ENCODE measurements at regions not wholly inside any gene's neighbourhood (a gene's known extent, or its start where the extent isn't known, plus 50 kb on each side); places are given as distances from the start of the nearest gene placed in this dataset.

DNA sequence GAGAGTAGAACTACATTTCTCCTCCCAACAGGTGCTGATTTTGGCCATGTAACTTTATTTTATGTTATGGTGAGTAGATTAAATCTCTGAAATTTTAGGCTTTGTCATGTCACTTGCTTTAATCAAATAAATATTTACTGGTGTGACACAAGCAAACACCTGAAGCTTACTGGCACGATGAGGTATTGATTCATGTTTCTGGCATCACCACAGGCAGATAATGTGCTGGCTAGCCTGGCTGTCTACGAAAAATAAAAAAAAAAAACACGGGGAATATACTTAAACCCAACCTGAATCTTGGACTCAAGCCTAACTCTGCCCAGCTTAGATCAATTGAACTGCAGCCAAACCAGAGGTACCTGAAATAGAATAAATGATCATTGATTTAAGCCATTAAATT is 65.6 kb upstream of the CADM2 start:
- Histone ChIP-seq H3K9me3 (ENCODE audit: low read length) (no peaks in the 10 kb centered on the region), H3K27ac (ENCODE audit: low read depth, low read length) (no peak overlapping the region), H3K27me3 (ENCODE audit: insufficient read depth, low read length, poor library complexity, severe bottlenecking) (no peaks in the 10 kb centered on the region), H3K4me3 (ENCODE audit: low read length) (no peak overlapping the region), H3K36me3 (ENCODE audit: insufficient read depth, low read length) (no peaks in the 10 kb centered on the region), H3K4me1 (ENCODE audit: insufficient read depth, low read length) (no peaks in the 10 kb centered on the region)
- ChIA-PET CTCF (no interaction called here), POLR2A (no interaction called here)
- no peaks in the 10 kb centered on the region for H3K27me3 Mint-ChIP-seq
- H3K27ac Mint-ChIP-seq = no peak overlapping the region
- no peak for DNase-seq
- no peaks in the 10 kb centered on the region for H3K36me3 Mint-ChIP-seq
- no peak overlapping the region for H3K4me3 Mint-ChIP-seq
- H3K4me1 Mint-ChIP-seq = no peaks in the 10 kb centered on the region
- H3K9me3 Mint-ChIP-seq = peaks cover 21 to 34% (median 28%) of the 10 kb centered on the region in 5 donors

- no peaks in the 10 kb centered on the region for H3K27me3 Mint-ChIP-seq
- no peak overlapping the region for H3K27ac Mint-ChIP-seq
These were observed 54.6 kb upstream of the CADM2 start for GRCh38 chr3:84904212-84904611.

DNA sequence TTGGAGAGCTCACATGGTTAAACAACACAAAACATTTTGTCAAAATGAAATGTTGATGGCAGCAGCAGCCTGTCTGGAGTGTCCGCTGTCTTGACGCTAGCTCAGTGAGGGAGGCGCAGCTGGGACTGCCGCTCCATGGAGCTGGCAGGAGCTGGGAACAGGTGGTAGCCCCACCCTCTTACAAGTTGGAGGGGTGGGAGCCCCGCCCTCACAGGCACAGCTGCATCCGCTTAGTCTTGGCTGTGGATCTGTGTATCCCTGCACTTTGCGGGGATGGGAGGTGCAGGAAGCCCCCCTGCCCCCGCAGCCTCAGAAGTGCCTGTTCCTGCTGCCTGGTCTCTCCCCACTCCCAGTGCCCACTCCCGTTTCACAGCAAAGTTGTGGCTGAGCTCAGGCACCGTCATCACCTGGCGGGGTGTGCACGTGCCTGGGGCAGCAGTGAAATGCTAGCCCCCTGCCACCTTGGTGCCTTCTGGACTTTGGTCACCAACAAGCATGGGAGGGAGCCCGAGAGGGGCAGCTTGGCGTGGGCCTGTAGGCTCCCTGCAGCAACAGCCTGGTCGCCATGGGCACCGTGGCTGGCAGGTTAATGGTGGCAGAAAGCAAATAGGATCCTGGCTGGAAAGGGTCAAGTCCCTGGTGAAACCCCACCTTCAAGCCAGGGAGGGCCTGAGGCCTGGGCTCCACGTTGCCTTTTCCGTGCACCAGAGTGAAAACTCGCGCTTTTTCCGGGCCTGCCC is 53.8 kb upstream of the CADM2 start:
- Mint-ChIP-seq H3K4me1 (no peaks in the 10 kb centered on the region), H3K9me3 (peaks cover 8 to 21% (median 12%) of the 10 kb centered on the region in 5 donors), H3K36me3 (no peaks in the 10 kb centered on the region), H3K27ac (no peak overlapping the region), H3K4me3 (no peak overlapping the region), H3K27me3 (no peaks in the 10 kb centered on the region)
- H3K36me3 ChIP-seq (ENCODE audit: insufficient read depth, low read length) = no peaks in the 10 kb centered on the region
- H3K27ac ChIP-seq (ENCODE audit: low read depth, low read length) = no peak overlapping the region
- H3K27me3 ChIP-seq (ENCODE audit: insufficient read depth, low read length, poor library complexity, severe bottlenecking) = no peaks in the 10 kb centered on the region
- ChIA-PET POLR2A (no interaction called here), CTCF (no interaction called here)
- H3K4me1 ChIP-seq (ENCODE audit: insufficient read depth, low read length) = no peaks in the 10 kb centered on the region
- no peaks in the 10 kb centered on the region for H3K9me3 ChIP-seq (ENCODE audit: low read length)
- DNase-seq = no peak
- H3K4me3 ChIP-seq (ENCODE audit: low read length) = no peak overlapping the region

More at GRCh38 chr3:84904212-84904611, 54.6 kb upstream of the CADM2 start:
- ChIA-PET POLR2A (no interaction called here), CTCF (no interaction called here)
- no peak overlapping the region for H3K4me3 ChIP-seq (ENCODE audit: low read length)
- no peaks in the 10 kb centered on the region for H3K4me1 ChIP-seq (ENCODE audit: insufficient read depth, low read length)
- no peaks in the 10 kb centered on the region for H3K27me3 ChIP-seq (ENCODE audit: insufficient read depth, low read length, poor library complexity, severe bottlenecking)
- H3K27ac ChIP-seq (ENCODE audit: low read depth, low read length) = no peak overlapping the region
- no peak for DNase-seq
- no peaks in the 10 kb centered on the region for H3K36me3 ChIP-seq (ENCODE audit: insufficient read depth, low read length)
- H3K9me3 ChIP-seq (ENCODE audit: low read length) = no peaks in the 10 kb centered on the region
- Mint-ChIP-seq H3K36me3 (no peaks in the 10 kb centered on the region), H3K9me3 (peaks cover 8 to 28% (median 18%) of the 10 kb centered on the region in 5 donors), H3K4me1 (no peaks in the 10 kb centered on the region), H3K4me3 (no peak overlapping the region)

- H3K4me1 Mint-ChIP-seq = no peaks in the 10 kb centered on the region
- POLR2A ChIA-PET = no interaction called here
These were observed 53.3 kb upstream of the CADM2 start for GRCh38 chr3:84905556-84905920.

DNA sequence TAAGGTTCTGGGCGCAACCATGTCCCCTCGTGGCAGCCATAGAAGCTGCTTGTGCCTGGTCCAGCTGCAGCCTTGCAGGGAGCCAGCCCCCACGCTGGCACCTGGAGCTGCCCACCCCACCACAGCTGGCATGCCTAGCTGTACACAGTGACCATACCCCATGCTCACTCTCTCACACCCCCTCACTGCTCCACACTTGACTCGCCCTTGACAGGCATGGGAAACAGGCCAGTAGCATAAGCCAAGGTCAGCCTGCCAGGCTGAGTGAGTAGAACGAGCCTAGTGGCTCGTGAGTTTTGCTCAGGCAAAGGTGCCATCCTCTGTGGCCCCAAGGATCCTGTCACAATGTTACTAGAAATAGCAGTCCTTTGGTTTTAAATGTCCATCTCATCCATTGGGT is 52.7 kb upstream of the CADM2 start:
- H3K36me3 Mint-ChIP-seq = no peaks in the 10 kb centered on the region
- H3K9me3 Mint-ChIP-seq = peaks cover 6 to 18% (median 8%) of the 10 kb centered on the region in 5 donors
- H3K4me1 Mint-ChIP-seq = no peaks in the 10 kb centered on the region
- H3K9me3 ChIP-seq (ENCODE audit: low read length) = no peaks in the 10 kb centered on the region
- no peak overlapping the region for H3K27ac ChIP-seq (ENCODE audit: low read depth, low read length)
- ChIA-PET POLR2A (no interaction called here), CTCF (no interaction called here)
- no peaks in the 10 kb centered on the region for H3K4me1 ChIP-seq (ENCODE audit: insufficient read depth, low read length)
- H3K4me3 ChIP-seq (ENCODE audit: low read length) = no peak overlapping the region
- H3K27ac Mint-ChIP-seq = no peak overlapping the region
- no peak overlapping the region for H3K4me3 Mint-ChIP-seq
- no peaks in the 10 kb centered on the region for H3K36me3 ChIP-seq (ENCODE audit: insufficient read depth, low read length)
- no peaks in the 10 kb centered on the region for H3K27me3 ChIP-seq (ENCODE audit: insufficient read depth, low read length, poor library complexity, severe bottlenecking)
- H3K27me3 Mint-ChIP-seq = no peaks in the 10 kb centered on the region
- DNase-seq = no peak

More at GRCh38 chr3:84905556-84905920, 53.3 kb upstream of the CADM2 start:
- Histone ChIP-seq H3K27me3 (ENCODE audit: insufficient read depth, low read length, poor library complexity, severe bottlenecking) (no peaks in the 10 kb centered on the region), H3K27ac (ENCODE audit: low read depth, low read length) (no peak overlapping the region), H3K4me3 (ENCODE audit: low read length) (no peak overlapping the region), H3K36me3 (ENCODE audit: insufficient read depth, low read length) (no peaks in the 10 kb centered on the region), H3K4me1 (ENCODE audit: insufficient read depth, low read length) (no peaks in the 10 kb centered on the region), H3K9me3 (ENCODE audit: low read length) (no peaks in the 10 kb centered on the region)
- Mint-ChIP-seq H3K4me3 (no peak overlapping the region), H3K36me3 (no peaks in the 10 kb centered on the region), H3K9me3 (peaks cover 6 to 16% (median 8%) of the 10 kb centered on the region in 5 donors), H3K27me3 (no peaks in the 10 kb centered on the region), H3K27ac (no peak overlapping the region)
- DNase-seq = no peak
- CTCF ChIA-PET = no interaction called here

Measured in CD8-positive, alpha-beta memory T cell (primary cell).